B cell (primary cell): ENCODE measurements at regions not wholly inside any gene's neighbourhood (a gene's known extent, or its start where the extent isn't known, plus 50 kb on each side); places are given as distances from the start of the nearest gene placed in this dataset.

Experiments used
- ATAC-seq: fragments of 200-7000 bp; cut with Tn5 transposase; one replicate; pipeline ENCODE4 v1.10.0; 2021; ENCODE audit warnings: low read depth, mild to moderate bottlenecking, moderate number of reproducible peaks, moderate library complexity
- CTCF ChIA-PET: fragments of 350-600 bp; sonication (Branson Sonifier 250); formaldehyde crosslinking; loops from one replicate; lab custom pipeline; 2021; ENCODE audit warnings: antibody characterized with exemption, inconsistent platforms; lab: Charles Lee
- POLR2A ChIA-PET: fragments of 350-600 bp; sonication (Branson Sonifier 250); formaldehyde crosslinking; loops from one replicate; lab custom pipeline; 2021; ENCODE audit warnings: antibody characterized with exemption; lab: Charles Lee
- DNase-seq: peaks from one replicate; pipeline ENCODE4 v3.0.0; 2013
- H2AFZ ChIP-seq: 2 replicates; pipeline ENCODE4 v1.6.1; 2012; ENCODE audit warnings: mild to moderate bottlenecking, low read depth, low read length; ENCODE audit not compliant: insufficient read depth, poor library complexity, severe bottlenecking
- H3K27ac ChIP-seq, 2 donors: 1 replicate in 1 of 2; 2 replicates in 1 of 2; pipeline ENCODE4 v1.5.1; 2012 to 2013; ENCODE audit warnings: low read length in 2 of 2, mild to moderate bottlenecking in 2 of 2, moderate library complexity in 1 of 2
- H3K27me3 ChIP-seq, 4 experiments: fragments of 200-600 bp in 1 of 4; sonication (generic) in 1 of 4; replicated peaks in 1 of 4; 1 replicate in 2 of 4; 2 replicates in 2 of 4; pipeline versions ENCODE4 v1.6.1 to v1.7.0; 2013 to 2016; ENCODE audit warnings: low read length in 3 of 4, mild to moderate bottlenecking in 2 of 4, mixed read lengths in 1 of 4, moderate library complexity in 1 of 4; ENCODE audit not compliant: insufficient read depth in 4 of 4, control insufficient read depth in 3 of 4; ENCODE audit errors: control extremely low read depth in 1 of 4
- H3K36me3 ChIP-seq, 2 experiments: replicated peaks in 1 of 2; 1 replicate in 1 of 2; 2 replicates in 1 of 2; pipeline versions ENCODE4 v1.6.1 to v1.7.1; 2013; ENCODE audit warnings: low read length in 1 of 2; ENCODE audit not compliant: insufficient read depth in 2 of 2, control insufficient read depth in 1 of 2; ENCODE audit errors: control extremely low read depth in 1 of 2, extremely low read depth in 1 of 2
- H3K4me1 ChIP-seq, 2 donors: fragments of 200-600 bp in 1 of 2; sonication (generic) in 1 of 2; 1 replicate in 1 of 2; 2 replicates in 1 of 2; pipeline versions ENCODE4 v1.5.1 to v1.6.1; 2013 to 2017; ENCODE audit warnings: low read length in 2 of 2; ENCODE audit not compliant: control insufficient read depth in 2 of 2, insufficient read depth in 2 of 2
- H3K4me2 ChIP-seq: replicated peaks from 2 replicates; pipeline ENCODE3; 2012; ENCODE audit warnings: mild to moderate bottlenecking, low read depth, low read length; ENCODE audit not compliant: poor library complexity, severe bottlenecking
- H3K4me3 ChIP-seq, 5 experiments: fragments of 200-600 bp in 1 of 5; sonication (generic) in 1 of 5; 1 replicate in 3 of 5; 2 replicates in 2 of 5; pipeline versions ENCODE4 v1.5.1 to v1.7.0; 2011 to 2016; ENCODE audit warnings: low read length in 4 of 5, mild to moderate bottlenecking in 4 of 5, low read depth in 2 of 5, control low read depth in 1 of 5, moderate library complexity in 1 of 5; ENCODE audit not compliant: insufficient read depth in 1 of 5; ENCODE audit errors: control extremely low read depth in 1 of 5, extremely low read depth in 1 of 5
- H3K79me2 ChIP-seq: fragments of 200-600 bp; sonication (generic); one replicate; pipeline ENCODE4 v1.6.0; 2016; ENCODE audit warnings: low read length; ENCODE audit not compliant: control insufficient read depth, insufficient read depth
- H3K9ac ChIP-seq: fragments of 200-600 bp; sonication (generic); 2 replicates; pipeline ENCODE4 v1.6.1; 2017; ENCODE audit warnings: mild to moderate bottlenecking, low read length, moderate library complexity
- H3K9me3 ChIP-seq, 3 donors: one replicate each; pipeline versions ENCODE4 v1.6.1 to v1.7.1; 2013; ENCODE audit warnings: low read length in 2 of 3; ENCODE audit not compliant: control insufficient read depth in 2 of 3, insufficient read depth in 1 of 3; ENCODE audit errors: control extremely low read depth in 1 of 3
- H4K20me1 ChIP-seq: 2 replicates; pipeline ENCODE4 v1.6.0; 2012; ENCODE audit warnings: mild to moderate bottlenecking, low read length; ENCODE audit not compliant: insufficient read depth, control insufficient read depth, poor library complexity, severe bottlenecking
- H3K27ac Mint-ChIP-seq: one replicate; pipeline ENCODE4 v1.8.0; 2021; ENCODE audit warnings: mixed read lengths
- H3K27me3 Mint-ChIP-seq: one replicate; pipeline ENCODE4 v1.8.0; 2021; ENCODE audit warnings: mixed read lengths
- H3K4me1 Mint-ChIP-seq: one replicate; pipeline ENCODE4 v1.8.0; 2021; ENCODE audit warnings: mixed read lengths
- H3K4me3 Mint-ChIP-seq: one replicate; pipeline ENCODE4 v1.8.0; 2021; ENCODE audit warnings: mixed read lengths
- H3K9me3 Mint-ChIP-seq: one replicate; pipeline ENCODE4 v1.8.0; 2022; ENCODE audit warnings: mixed read lengths; ENCODE audit not compliant: insufficient read depth
- EZH2 ChIP-seq: IDR thresholded peaks from 2 replicates; pipeline ENCODE4 v1.6.1; 2012; ENCODE audit warnings: borderline replicate concordance, low read depth, mild to moderate bottlenecking, moderate library complexity, low read length; ENCODE audit not compliant: insufficient read depth, poor library complexity, severe bottlenecking
- WGBS: methylation state at CpG from one replicate; pipeline ENCODE4 v1.1.5; 2013; ENCODE audit warnings: missing lambda C conversion rate; ENCODE audit not compliant: insufficient coverage; 5-methylcytosine and 5-hydroxymethylcytosine counted together
- intact Hi-C: fragments of 100-400 bp; cut with micrococcal nuclease; formaldehyde crosslinking; loops from one replicate; pipeline ENCODE4 v1.10.0; 2022
- TF ChIP-seq, protein P1 (sequence below): fragments of 200-600 bp; IDR thresholded peaks from one replicate; pipeline ENCODE4 v1.8.0; 2022; ENCODE audit warnings: antibody characterized with exemption, mild to moderate bottlenecking

DNA sequence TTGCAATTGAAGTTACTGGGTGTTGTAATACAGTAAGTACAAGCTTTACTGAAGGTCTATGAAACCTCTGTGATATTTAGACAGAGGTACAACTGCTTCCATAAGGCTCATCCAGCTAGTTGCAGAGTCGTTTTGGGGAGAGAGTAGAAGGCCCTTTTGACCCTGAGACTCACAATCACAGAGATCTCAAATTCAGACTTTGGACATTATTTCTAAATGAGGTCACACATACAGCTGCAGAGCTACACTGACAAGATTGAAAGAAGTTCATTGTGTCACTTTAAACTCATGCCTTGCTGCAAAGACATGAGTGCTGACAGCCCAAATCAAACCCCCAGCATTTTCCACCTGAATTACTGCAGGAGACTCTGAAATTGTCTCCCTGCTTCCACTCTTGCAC, 205.9 kb upstream of the TMEM161B start:
- Mint-ChIP-seq H3K27me3 (peaks cover 14% of the 10 kb centered on the region), H3K4me1 (no peaks in the 10 kb centered on the region), H3K27ac (no peak overlapping the region), H3K9me3 (peaks cover 3% of the 10 kb centered on the region), H3K4me3 (no peak overlapping the region)
- Histone ChIP-seq H2AFZ (no peak overlapping the region), H3K27me3 (no peaks in the 10 kb centered on the region), H3K9ac (no peak overlapping the region), H3K4me3 (no peak overlapping the region), H3K4me1 (no peaks in the 10 kb centered on the region), H3K36me3 (no peaks in the 10 kb centered on the region), H4K20me1 (no peaks in the 10 kb centered on the region), H3K9me3 (no peaks in the 10 kb centered on the region), H3K79me2 (no peaks in the 10 kb centered on the region), H3K4me2 (no peak overlapping the region), H3K27ac (no peak overlapping the region)
- TF ChIP-seq EZH2 = no peak
- TF ChIP-seq, protein P1, sequence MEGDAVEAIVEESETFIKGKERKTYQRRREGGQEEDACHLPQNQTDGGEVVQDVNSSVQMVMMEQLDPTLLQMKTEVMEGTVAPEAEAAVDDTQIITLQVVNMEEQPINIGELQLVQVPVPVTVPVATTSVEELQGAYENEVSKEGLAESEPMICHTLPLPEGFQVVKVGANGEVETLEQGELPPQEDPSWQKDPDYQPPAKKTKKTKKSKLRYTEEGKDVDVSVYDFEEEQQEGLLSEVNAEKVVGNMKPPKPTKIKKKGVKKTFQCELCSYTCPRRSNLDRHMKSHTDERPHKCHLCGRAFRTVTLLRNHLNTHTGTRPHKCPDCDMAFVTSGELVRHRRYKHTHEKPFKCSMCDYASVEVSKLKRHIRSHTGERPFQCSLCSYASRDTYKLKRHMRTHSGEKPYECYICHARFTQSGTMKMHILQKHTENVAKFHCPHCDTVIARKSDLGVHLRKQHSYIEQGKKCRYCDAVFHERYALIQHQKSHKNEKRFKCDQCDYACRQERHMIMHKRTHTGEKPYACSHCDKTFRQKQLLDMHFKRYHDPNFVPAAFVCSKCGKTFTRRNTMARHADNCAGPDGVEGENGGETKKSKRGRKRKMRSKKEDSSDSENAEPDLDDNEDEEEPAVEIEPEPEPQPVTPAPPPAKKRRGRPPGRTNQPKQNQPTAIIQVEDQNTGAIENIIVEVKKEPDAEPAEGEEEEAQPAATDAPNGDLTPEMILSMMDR = no peak
- WGBS = no CpG with 5 or more reads among the region's 1 CpG
- POLR2A ChIA-PET = no interaction called here
- CTCF ChIA-PET = no interaction called here
- DNase-seq (no peak), ATAC-seq (no peak)
- intact Hi-C loops = no loop called here

GRCh38 chr5:88470745-88471144, 202.1 kb upstream of the TMEM161B start:
- ChIA-PET CTCF (no interaction called here), POLR2A (no interaction called here)
- Histone ChIP-seq H3K4me2 (no peak overlapping the region), H2AFZ (no peak overlapping the region), H3K9me3 (no peaks in the 10 kb centered on the region), H4K20me1 (no peaks in the 10 kb centered on the region), H3K4me1 (no peaks in the 10 kb centered on the region), H3K27ac (no peak overlapping the region), H3K4me3 (no peak overlapping the region), H3K9ac (no peak overlapping the region), H3K36me3 (no peaks in the 10 kb centered on the region), H3K79me2 (no peaks in the 10 kb centered on the region), H3K27me3 (no peaks in the 10 kb centered on the region)
- DNase-seq (no peak), ATAC-seq (no peak)
- Mint-ChIP-seq H3K4me3 (no peak overlapping the region), H3K27me3 (peaks cover 10% of the 10 kb centered on the region), H3K4me1 (no peaks in the 10 kb centered on the region), H3K27ac (no peak overlapping the region), H3K9me3 (peaks cover 3% of the 10 kb centered on the region)
- 100% methylated on average over 1 of the region's 2 CpGs for WGBS
- intact Hi-C loops = no loop called here
- TF ChIP-seq, protein P1 = no peak
- no peak for TF ChIP-seq EZH2
